GM23248 (cell line): ENCODE measurements at regions not wholly inside any gene's neighbourhood (a gene's known extent, or its start where the extent isn't known, plus 50 kb on each side); places are given as distances from the start of the nearest gene placed in this dataset.

Experiments
- DNase-seq: peaks from one replicate; pipeline ENCODE4 v3.0.0-alpha.2; 2015
- H2AFZ ChIP-seq: fragments of 200-600 bp; sonication (generic); 2 replicates; pipeline ENCODE4 v1.6.1; 2016; ENCODE audit warnings: antibody characterized with exemption
- H3F3A ChIP-seq: fragments of 200-600 bp; sonication (generic); 2 replicates; pipeline ENCODE4 v1.6.1; 2016; ENCODE audit warnings: mild to moderate bottlenecking, antibody characterized with exemption, mixed run types; ENCODE audit not compliant: insufficient read depth
- H3K27ac ChIP-seq: fragments of 200-600 bp; sonication (generic); 2 replicates; pipeline ENCODE4 v1.5.1; 2016; ENCODE audit warnings: mild to moderate bottlenecking
- H3K27me3 ChIP-seq: fragments of 200-600 bp; sonication (generic); replicated peaks from 2 replicates; pipeline ENCODE4 v1.6.1; 2016; ENCODE audit warnings: mild to moderate bottlenecking; ENCODE audit not compliant: insufficient read depth
- H3K36me3 ChIP-seq: fragments of 200-600 bp; sonication (generic); 2 replicates; pipeline ENCODE4 v1.6.1; 2016; ENCODE audit warnings: low read depth, mild to moderate bottlenecking
- H3K4me1 ChIP-seq: fragments of 200-600 bp; sonication (generic); 2 replicates; pipeline ENCODE4 v1.6.1; 2016; ENCODE audit warnings: mild to moderate bottlenecking; ENCODE audit not compliant: insufficient read depth
- H3K4me2 ChIP-seq: fragments of 200-600 bp; sonication (generic); one replicate; pipeline ENCODE4 v1.6.1; 2016; ENCODE audit warnings: mild to moderate bottlenecking; ENCODE audit not compliant: unreplicated experiment
- H3K4me3 ChIP-seq: fragments of 200-600 bp; sonication (generic); 2 replicates; pipeline ENCODE4 v1.5.1; 2016; ENCODE audit warnings: mild to moderate bottlenecking
- H3K79me2 ChIP-seq: fragments of 200-600 bp; sonication (generic); 2 replicates; pipeline ENCODE4 v1.6.1; 2016; ENCODE audit warnings: mild to moderate bottlenecking; ENCODE audit not compliant: insufficient read depth
- H3K9ac ChIP-seq: fragments of 200-600 bp; sonication (generic); 2 replicates; pipeline ENCODE4 v1.6.1; 2016; ENCODE audit warnings: mild to moderate bottlenecking
- H3K9me2 ChIP-seq: fragments of 200-600 bp; sonication (generic); 2 replicates; pipeline ENCODE4 v1.6.1; 2016; ENCODE audit warnings: mixed run types, mild to moderate bottlenecking, moderate library complexity; ENCODE audit not compliant: insufficient read depth
- H3K9me3 ChIP-seq: fragments of 200-600 bp; sonication (generic); one replicate; pipeline ENCODE4 v1.6.1; 2017; ENCODE audit warnings: low read depth
- H4K20me1 ChIP-seq: fragments of 200-600 bp; sonication (generic); 2 replicates; pipeline ENCODE4 v1.6.0; 2016; ENCODE audit not compliant: insufficient read depth
- EZH2 ChIP-seq: fragments of 200-600 bp; sonication (generic); IDR thresholded peaks from 2 replicates; pipeline ENCODE4 v1.6.1; 2018; ENCODE audit warnings: antibody characterized with exemption, mild to moderate bottlenecking; ENCODE audit not compliant: insufficient read depth, poor library complexity, severe bottlenecking
- EZH2phosphoT487 ChIP-seq: fragments of 200-600 bp; sonication (generic); IDR thresholded peaks from 2 replicates; pipeline ENCODE4 v1.6.1; 2018; ENCODE audit warnings: antibody characterized with exemption, moderate library complexity, mild to moderate bottlenecking, low read depth; ENCODE audit not compliant: insufficient read depth
- WGBS, 2 experiments: methylation state at CpG; one replicate each; pipeline ENCODE4 v1.1.6; 2015 to 2017; ENCODE audit warnings: low lambda C conversion rate in 2 of 2, low coverage in 1 of 2; ENCODE audit errors: missing lambda C conversion rate in 2 of 2; 5-methylcytosine and 5-hydroxymethylcytosine counted together
- in situ Hi-C: fragments of 300-500 bp; cut with MboI; formaldehyde crosslinking; loops from 2 replicates; pipeline ENCODE4 v1.15.0; 2020

- Histone ChIP-seq H3K9ac (no peak overlapping the region), H3K27me3 (no peaks in the 10 kb centered on the region), H3K4me2 (no peak overlapping the region), H3K9me2 (no peaks in the 10 kb centered on the region), H3K4me3 (no peak overlapping the region), H3K4me1 (no peaks in the 10 kb centered on the region), H3F3A (no peaks in the 10 kb centered on the region), H4K20me1 (no peaks in the 10 kb centered on the region), H3K9me3 (no peaks in the 10 kb centered on the region), H3K27ac (no peak overlapping the region), H3K36me3 (no peaks in the 10 kb centered on the region), H3K79me2 (no peaks in the 10 kb centered on the region), H2AFZ (no peak overlapping the region)
- TF ChIP-seq EZH2: no peak
- no peak for TF ChIP-seq EZH2phosphoT487
- no peak for DNase-seq
- in situ Hi-C loops: no loop called here
- WGBS, 2 experiments: 0% methylated on average over 1 of the region's 1 CpG
These were observed 140.9 kb upstream of the CHORDC1 start for GRCh38 chr11:90363739-90364138.

- Histone ChIP-seq H4K20me1 (no peaks in the 10 kb centered on the region), H3K36me3 (no peaks in the 10 kb centered on the region), H2AFZ (no peak overlapping the region), H3K9me2 (no peaks in the 10 kb centered on the region), H3F3A (no peaks in the 10 kb centered on the region), H3K27ac (no peak overlapping the region), H3K9ac (no peak overlapping the region), H3K4me2 (no peak overlapping the region), H3K4me1 (no peaks in the 10 kb centered on the region), H3K9me3 (no peaks in the 10 kb centered on the region), H3K4me3 (no peak overlapping the region), H3K79me2 (no peaks in the 10 kb centered on the region), H3K27me3 (no peaks in the 10 kb centered on the region)
- no peak for TF ChIP-seq EZH2phosphoT487
- TF ChIP-seq EZH2: no peak
- no peak for DNase-seq
- in situ Hi-C loops: no loop called here
- 0 to 5% methylated on average over 1 of the region's 1 CpG for WGBS, 2 experiments
These were observed 132.4 kb upstream of the CHORDC1 start for GRCh38 chr11:90355200-90355599.

- in situ Hi-C loops: no loop called here
These were observed 126.9 kb upstream of the CHORDC1 start for GRCh38 chr11:90349731-90350130.

GRCh38 chr11:90344546-90344945, 121.7 kb upstream of the CHORDC1 start:
- Histone ChIP-seq H3K4me1 (no peaks in the 10 kb centered on the region), H3K27me3 (no peaks in the 10 kb centered on the region), H3K9ac (no peak overlapping the region), H2AFZ (no peak overlapping the region), H3K4me2 (no peak overlapping the region), H3K9me3 (no peaks in the 10 kb centered on the region), H3F3A (no peaks in the 10 kb centered on the region), H3K79me2 (no peaks in the 10 kb centered on the region), H3K36me3 (no peaks in the 10 kb centered on the region), H3K4me3 (no peak overlapping the region), H3K9me2 (no peaks in the 10 kb centered on the region), H4K20me1 (no peaks in the 10 kb centered on the region), H3K27ac (no peak overlapping the region)
- no peak for DNase-seq
- in situ Hi-C loops: no loop called here
- TF ChIP-seq EZH2 (no peak), EZH2phosphoT487 (no peak)
- WGBS, 2 experiments: 21 to 25% methylated on average over 4 of the region's 4 CpGs

More at GRCh38 chr11:90349731-90350130, 126.9 kb upstream of the CHORDC1 start:
- DNase-seq: no peak
- Histone ChIP-seq H3F3A (no peaks in the 10 kb centered on the region), H3K4me1 (no peaks in the 10 kb centered on the region), H3K79me2 (no peaks in the 10 kb centered on the region), H3K4me3 (no peak overlapping the region), H3K9me3 (no peaks in the 10 kb centered on the region), H3K27ac (no peak overlapping the region), H3K27me3 (no peaks in the 10 kb centered on the region), H3K9me2 (no peaks in the 10 kb centered on the region), H2AFZ (no peak overlapping the region), H3K4me2 (no peak overlapping the region), H3K36me3 (no peaks in the 10 kb centered on the region), H3K9ac (no peak overlapping the region), H4K20me1 (no peaks in the 10 kb centered on the region)
- 4 to 5% methylated on average over 1 of the region's 1 CpG for WGBS, 2 experiments
- TF ChIP-seq EZH2phosphoT487 (no peak), EZH2 (no peak)

- Histone ChIP-seq H3K36me3 (no peaks in the 10 kb centered on the region), H3K9ac (no peak overlapping the region), H3F3A (no peaks in the 10 kb centered on the region), H3K9me3 (no peaks in the 10 kb centered on the region), H3K79me2 (no peaks in the 10 kb centered on the region), H3K4me1 (no peaks in the 10 kb centered on the region), H4K20me1 (no peaks in the 10 kb centered on the region), H3K9me2 (no peaks in the 10 kb centered on the region), H3K4me2 (no peak overlapping the region), H3K27me3 (no peaks in the 10 kb centered on the region), H2AFZ (no peak overlapping the region), H3K27ac (no peak overlapping the region), H3K4me3 (no peak overlapping the region)
- in situ Hi-C loops: no loop called here
- TF ChIP-seq EZH2phosphoT487: no peak
- no peak for TF ChIP-seq EZH2
- no peak for DNase-seq
- WGBS, 2 experiments: 6 to 9% methylated on average over 2 of the region's 2 CpGs
These were observed 120.8 kb upstream of the CHORDC1 start for GRCh38 chr11:90343673-90344072.
